Muscle of leg (tissue), 3 donors: ENCODE measurements at regions not wholly inside any gene's neighbourhood (a gene's known extent, or its start where the extent isn't known, plus 50 kb on each side); places are given as distances from the start of the nearest gene placed in this dataset.
"Not testable (repeated sequence)": the region's sequence is repeated elsewhere in the genome, so short reads cannot be mapped to it uniquely, and the experiment has no call there.

Experiments
- DNase-seq: peaks from one replicate; pipeline ENCODE4 v3.0.0; 2013
- H3K27ac ChIP-seq: one replicate; pipeline ENCODE4 v1.5.1; 2013; ENCODE audit warnings: mild to moderate bottlenecking, low read length, control low read depth
- H3K27me3 ChIP-seq: one replicate; pipeline ENCODE4 v1.6.1; 2013; ENCODE audit warnings: low read length; ENCODE audit not compliant: control insufficient read depth, insufficient read depth
- H3K36me3 ChIP-seq: one replicate; pipeline ENCODE4 v1.6.1; 2013; ENCODE audit warnings: low read length; ENCODE audit not compliant: control insufficient read depth, insufficient read depth
- H3K4me1 ChIP-seq: one replicate; pipeline ENCODE4 v1.6.1; 2013; ENCODE audit warnings: low read length; ENCODE audit not compliant: control insufficient read depth, insufficient read depth
- H3K4me3 ChIP-seq: one replicate; pipeline ENCODE4 v1.5.1; 2013; ENCODE audit warnings: low read length, control low read depth
- H3K9me3 ChIP-seq: replicated peaks from 2 replicates; pipeline ENCODE4 v1.6.1; 2013; ENCODE audit warnings: low read depth, low read length; ENCODE audit not compliant: control insufficient read depth
- WGBS: methylation state at CpG from one replicate; pipeline ENCODE4 v1.1.5; 2013; ENCODE audit warnings: missing lambda C conversion rate; ENCODE audit not compliant: insufficient coverage; 5-methylcytosine and 5-hydroxymethylcytosine counted together

DNA sequence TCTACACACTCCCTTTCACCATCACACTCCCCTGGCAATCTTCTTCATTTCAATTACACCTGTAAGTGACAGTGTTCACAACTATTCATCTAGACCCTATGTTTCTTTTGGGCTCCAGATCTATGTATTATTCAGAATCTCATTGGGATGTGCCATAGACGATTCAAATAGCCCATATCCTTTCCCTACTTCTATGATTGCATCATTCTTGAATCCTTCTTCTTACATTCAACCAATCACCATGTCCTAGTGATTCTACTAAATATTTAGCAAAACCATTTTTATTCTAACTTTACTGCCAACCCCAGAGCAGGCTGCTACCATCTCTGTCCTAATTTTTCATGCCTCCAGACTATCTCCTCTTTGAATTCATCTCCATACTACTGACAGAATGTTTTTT lies 106.4 kb downstream of the TDRD15 start:
- DNase-seq = no peak
- Histone ChIP-seq H3K36me3 (no peaks in the 10 kb centered on the region), H3K4me1 (no peaks in the 10 kb centered on the region), H3K9me3 (no peaks in the 10 kb centered on the region), H3K27ac (no peak overlapping the region), H3K27me3 (no peaks in the 10 kb centered on the region), H3K4me3 (no peak overlapping the region)
- 100% methylated on average over 1 of the region's 1 CpG for WGBS

DNA sequence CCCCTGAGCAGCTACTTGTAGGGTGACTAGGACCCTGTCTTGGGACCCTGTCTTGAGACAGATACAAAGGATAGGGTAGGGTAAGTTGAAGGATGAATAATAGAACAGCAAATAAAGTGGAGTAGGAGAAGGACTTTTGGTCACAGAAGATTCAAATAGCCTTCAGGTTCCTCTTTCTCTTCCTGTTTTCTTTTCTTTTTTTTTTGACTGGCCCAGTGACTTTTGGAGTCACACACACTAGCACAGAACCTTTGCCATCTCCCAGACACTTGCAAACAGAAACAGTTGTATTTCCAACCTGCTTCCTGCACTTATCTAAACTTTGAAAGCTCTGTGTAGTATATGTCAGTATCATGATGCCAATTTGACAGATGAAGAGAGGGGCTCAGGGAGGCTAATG lies 108.2 kb downstream of the TDRD15 start:
- Histone ChIP-seq H3K27ac (no peak overlapping the region), H3K27me3 (no peaks in the 10 kb centered on the region), H3K4me1 (no peaks in the 10 kb centered on the region), H3K9me3 (no peaks in the 10 kb centered on the region), H3K36me3 (no peaks in the 10 kb centered on the region), H3K4me3 (no peak overlapping the region)
- peak; percentile 32 for DNase-seq

DNA sequence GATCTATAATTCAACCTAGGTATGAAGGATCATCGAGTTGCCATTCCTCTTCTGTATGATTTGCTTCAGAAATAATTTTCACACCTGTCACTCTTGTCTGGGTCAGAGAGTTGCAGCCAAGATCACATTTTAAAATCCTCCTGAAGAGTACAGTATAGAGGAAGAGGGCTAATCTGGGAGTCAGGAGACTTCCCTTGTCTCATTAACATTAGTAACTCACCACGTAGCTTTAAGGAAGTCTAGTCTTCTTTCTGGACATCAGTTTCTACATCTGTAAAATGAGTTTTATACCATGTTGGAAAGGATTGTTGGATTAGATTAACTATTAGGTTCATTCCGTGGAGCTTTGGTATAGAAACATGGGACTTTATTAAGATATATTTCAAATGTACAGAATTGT lies 109.4 kb downstream of the TDRD15 start:
- no peak for DNase-seq

DNA sequence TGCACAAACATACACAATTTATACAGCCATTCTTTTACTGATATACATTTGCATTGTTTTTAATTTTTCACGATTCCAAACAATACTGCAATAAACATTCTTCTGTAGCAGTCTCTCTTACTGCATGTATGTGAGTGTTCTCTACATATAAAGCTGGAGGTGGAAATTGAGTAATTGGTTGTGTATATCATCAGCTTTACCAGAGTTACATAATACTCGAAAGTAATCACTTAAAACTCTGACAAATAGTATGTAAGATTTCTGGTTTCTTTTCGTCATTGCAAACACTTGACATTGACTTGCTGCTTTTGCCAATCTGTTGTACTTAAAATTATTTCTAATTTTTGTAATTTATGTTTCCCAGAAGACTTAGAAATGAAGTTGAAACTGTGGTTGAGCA lies 110.2 kb downstream of the TDRD15 start:
- Histone ChIP-seq H3K4me3 (no peak overlapping the region), H3K36me3 (no peaks in the 10 kb centered on the region), H3K27ac (no peak overlapping the region), H3K9me3 (no peaks in the 10 kb centered on the region), H3K27me3 (no peaks in the 10 kb centered on the region), H3K4me1 (no peaks in the 10 kb centered on the region)
- no peak for DNase-seq
- WGBS = no CpG with 5 or more reads among the region's 3 CpGs

More for the DNA sequence above, 109.4 kb downstream of the TDRD15 start:
- H3K4me1 ChIP-seq = no peaks in the 10 kb centered on the region
- H3K27ac ChIP-seq = no peak overlapping the region
- no peaks in the 10 kb centered on the region for H3K27me3 ChIP-seq
- H3K9me3 ChIP-seq = no peaks in the 10 kb centered on the region
- H3K4me3 ChIP-seq = no peak overlapping the region
- no CpG with 5 or more reads among the region's 3 CpGs for WGBS
- H3K36me3 ChIP-seq = no peaks in the 10 kb centered on the region

DNA sequence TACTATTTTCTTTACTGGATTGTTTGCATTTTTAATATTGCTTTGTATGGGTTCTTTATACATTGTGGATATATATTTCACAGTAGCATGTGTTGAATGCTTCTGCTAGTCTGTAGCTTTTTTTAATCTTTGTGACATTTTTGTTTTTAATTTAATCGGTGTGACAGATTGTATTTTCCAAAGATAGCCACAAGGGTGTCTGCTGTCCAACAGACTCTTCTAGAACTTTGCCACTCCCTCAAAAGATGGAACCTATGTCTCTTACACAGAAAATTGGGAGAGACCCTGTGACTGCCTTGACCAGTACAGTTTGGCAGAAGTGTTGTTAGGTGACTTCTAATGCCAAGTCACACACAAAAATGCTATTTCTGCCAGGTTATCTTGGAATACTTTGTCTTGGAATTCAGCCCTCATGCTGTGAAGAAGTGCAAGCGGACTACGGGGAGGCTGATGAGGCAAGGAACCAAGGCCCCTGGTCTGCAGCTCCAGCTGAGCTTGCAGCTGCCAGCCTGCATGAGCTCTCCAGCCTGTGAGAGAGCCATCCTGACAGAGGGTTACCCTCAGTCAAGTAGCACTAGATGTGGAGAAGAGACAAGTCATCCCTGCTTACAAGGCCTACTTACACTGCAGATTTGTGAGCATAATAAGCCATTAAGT lies 110.8 kb downstream of the TDRD15 start:
- 90% methylated on average over 2 of the region's 3 CpGs for WGBS
- no peak for DNase-seq
- Histone ChIP-seq H3K27ac (no peak overlapping the region), H3K4me3 (no peak overlapping the region), H3K27me3 (no peaks in the 10 kb centered on the region), H3K36me3 (no peaks in the 10 kb centered on the region), H3K9me3 (no peaks in the 10 kb centered on the region), H3K4me1 (no peaks in the 10 kb centered on the region)

DNA sequence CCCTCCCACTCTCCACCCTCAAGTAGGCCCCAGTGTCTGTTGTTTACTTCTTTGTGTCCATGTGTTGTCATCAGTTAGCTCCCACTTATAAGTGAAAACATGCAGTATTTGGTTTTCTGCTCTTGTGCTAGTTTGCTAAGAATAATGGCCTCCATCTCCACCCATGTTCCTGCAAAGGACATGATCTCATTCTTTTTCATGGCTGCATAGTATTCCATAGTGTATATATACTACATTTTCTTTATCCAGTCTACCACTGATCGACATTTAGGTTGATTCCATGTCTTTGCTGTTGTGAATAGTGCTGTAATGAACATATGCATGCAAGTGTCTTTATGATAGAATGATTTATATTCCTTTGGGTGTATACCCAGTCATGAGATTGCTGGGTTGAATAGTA lies 116.0 kb downstream of the TDRD15 start:
- not testable (repeated sequence) for H3K4me1 ChIP-seq, H3K4me3 ChIP-seq, H3K9me3 ChIP-seq, H3K27ac ChIP-seq, H3K36me3 ChIP-seq, H3K27me3 ChIP-seq, DNase-seq
- WGBS = no CpG with 5 or more reads among the region's 1 CpG

DNA sequence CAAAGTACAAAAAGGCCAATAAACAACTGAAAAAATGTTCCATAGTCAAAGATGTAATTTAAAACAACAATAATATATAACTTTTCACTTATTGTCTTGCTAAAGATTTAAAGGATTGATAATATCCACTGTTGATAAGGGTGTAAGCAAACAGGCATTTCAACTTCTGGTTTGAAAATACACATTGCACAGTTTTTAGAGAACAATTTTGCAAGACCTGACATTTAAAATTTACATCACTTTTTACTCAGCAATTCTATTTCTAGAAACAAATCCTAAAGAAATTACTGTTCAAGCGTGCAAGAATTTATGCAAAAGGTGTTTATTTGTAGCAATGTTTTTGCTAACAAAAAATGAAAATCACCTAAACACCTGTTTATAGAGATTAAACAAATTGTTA lies 120.4 kb downstream of the TDRD15 start:
- no CpG with 5 or more reads among the region's 1 CpG for WGBS
- H3K9me3 ChIP-seq = no peaks in the 10 kb centered on the region
- H3K27me3 ChIP-seq = no peaks in the 10 kb centered on the region
- no peak for DNase-seq
- H3K4me3 ChIP-seq = no peak overlapping the region
- H3K36me3 ChIP-seq = no peaks in the 10 kb centered on the region
- H3K4me1 ChIP-seq = no peaks in the 10 kb centered on the region
- H3K27ac ChIP-seq = no peak overlapping the region

DNA sequence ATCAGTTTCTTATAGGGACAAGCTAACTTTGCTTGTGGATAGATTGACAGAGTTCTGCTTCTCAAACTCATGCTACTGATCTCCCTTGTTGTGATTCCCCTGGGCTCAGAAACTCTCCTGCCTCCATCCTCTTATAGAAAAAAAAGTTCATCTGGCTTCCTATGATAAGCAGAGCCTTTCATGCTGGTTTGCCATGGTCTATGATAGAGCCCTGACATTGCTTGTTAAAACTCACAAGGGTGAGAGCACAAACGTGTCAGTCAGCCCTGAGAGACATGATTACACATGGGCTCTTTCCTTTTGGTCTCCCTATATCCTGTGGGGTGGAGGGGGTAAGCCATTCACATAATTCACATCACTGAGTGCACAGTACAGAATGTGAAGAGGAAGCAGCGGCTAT lies 121.8 kb downstream of the TDRD15 start:
- Histone ChIP-seq H3K4me3 (no peak overlapping the region), H3K27ac (no peak overlapping the region), H3K4me1 (no peaks in the 10 kb centered on the region), H3K27me3 (no peaks in the 10 kb centered on the region), H3K9me3 (no peaks in the 10 kb centered on the region), H3K36me3 (no peaks in the 10 kb centered on the region)
- no CpG with 5 or more reads among the region's 2 CpGs for WGBS
- no peak for DNase-seq

DNA sequence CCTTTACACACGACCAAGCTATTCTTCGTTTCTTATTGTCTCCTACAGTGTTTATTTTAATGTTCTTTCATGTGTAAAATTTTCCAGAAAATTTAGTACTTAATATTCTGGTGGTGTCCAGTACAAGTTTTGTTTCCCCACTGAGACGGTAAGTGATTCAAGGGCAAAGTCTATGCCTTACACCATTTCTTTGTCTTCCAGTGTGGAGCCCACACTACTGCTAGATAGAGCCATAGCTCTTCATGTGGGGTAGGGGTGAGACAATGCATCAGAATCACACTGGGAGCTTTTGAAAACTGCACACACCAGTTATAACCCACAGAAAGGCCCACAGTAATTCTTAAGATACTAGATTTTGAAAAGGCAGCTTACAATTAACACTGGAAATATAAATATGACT lies 125.6 kb downstream of the TDRD15 start:
- Histone ChIP-seq H3K36me3 (no peaks in the 10 kb centered on the region), H3K27me3 (no peaks in the 10 kb centered on the region), H3K4me3 (no peak overlapping the region), H3K9me3 (no peaks in the 10 kb centered on the region), H3K27ac (no peak overlapping the region), H3K4me1 (no peaks in the 10 kb centered on the region)
- no peak for DNase-seq
- whole genome bisulfite sequencing = no CpG with 5 or more reads among the region's 3 CpGs

DNA sequence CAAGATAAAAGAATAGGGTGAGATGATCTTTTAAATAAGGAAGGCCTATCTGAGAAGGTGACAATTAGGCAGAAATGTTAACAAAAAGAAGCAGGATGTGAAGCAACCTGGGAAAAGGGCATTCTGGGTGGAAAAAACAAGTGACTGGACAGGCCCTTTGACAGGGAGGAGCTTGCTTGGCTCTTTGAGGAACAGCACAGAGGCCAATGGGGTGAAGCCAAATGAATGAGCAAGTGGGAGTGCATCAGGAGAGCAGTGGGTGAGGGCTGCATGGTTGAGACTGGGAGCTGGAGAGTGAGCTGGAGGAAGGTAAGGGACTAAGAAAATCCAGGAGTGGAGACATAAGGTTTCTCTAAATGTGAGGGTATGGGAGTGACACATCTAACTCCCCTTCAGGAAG lies 126.9 kb downstream of the TDRD15 start:
- Histone ChIP-seq H3K4me1 (no peaks in the 10 kb centered on the region), H3K27ac (no peak overlapping the region), H3K9me3 (no peaks in the 10 kb centered on the region), H3K27me3 (no peaks in the 10 kb centered on the region), H3K36me3 (no peaks in the 10 kb centered on the region), H3K4me3 (no peak overlapping the region)
- no peak for DNase-seq
